ENCODE measurements at regions not wholly inside any gene's neighbourhood (a gene's known extent, or its start where the extent isn't known, plus 50 kb on each side); places are given as distances from the start of the nearest gene placed in this dataset.

GRCh38 chr11:95563859-95564258 is 225.7 kb downstream of the FAM76B start:
- no peak overlapping the region for H3K9ac ChIP-seq
- DNase-seq = no peak
- H3K27ac ChIP-seq (ENCODE audit: low read depth in 2 of 2, low read length in 1 of 2) = no peak overlapping the region
- no peaks in the 10 kb centered on the region for H3K9me3 ChIP-seq
- H3K27me3 ChIP-seq (ENCODE audit: insufficient read depth) = no peaks in the 10 kb centered on the region
- H3K4me3 ChIP-seq (ENCODE audit: low read depth in 2 of 2, low read length in 1 of 2) = no peak overlapping the region
- no peaks in the 10 kb centered on the region for H3K36me3 ChIP-seq (replicated peaks in 1 of 2; ENCODE audit: control insufficient read depth in 1 of 2, insufficient read depth in 2 of 2, low read length in 1 of 2)
- H2AFZ ChIP-seq (ENCODE audit: low read depth) = no peak overlapping the region
- H4K20me1 ChIP-seq (ENCODE audit: insufficient read depth) = no peaks in the 10 kb centered on the region
- no peak overlapping the region for H3K4me2 ChIP-seq
- 8% methylated on average over 2 of the region's 2 CpGs for WGBS (ENCODE audit: low lambda C conversion rate)
- peaks cover 4% of the 10 kb centered on the region in 2 experiments; a peak in 3 of 4 replicates for H3K4me1 ChIP-seq (ENCODE audit: control insufficient read depth in 1 of 2, insufficient read depth in 2 of 2, low read depth in 1 of 2, low read length in 1 of 2)
- H3F3A ChIP-seq (replicated peaks; ENCODE audit: insufficient read depth) = no peaks in the 10 kb centered on the region
- H3K9me2 ChIP-seq = no peaks in the 10 kb centered on the region
- CTCF ChIA-PET = interaction anchor here (1.1 to 1.6 kb wide), 3 partner anchors 12 to 51 kb away, joined by 3 to 4 read pairs (median 3); no protein-coding TSS in a partner anchor
- POLR2A ChIA-PET = no interaction called here
- H3K79me2 ChIP-seq (ENCODE audit: insufficient read depth) = no peaks in the 10 kb centered on the region
- TF ChIP-seq ZBTB33 (IDR thresholded peaks at IDR 0.05; ENCODE audit: borderline replicate concordance, low read depth) (no peak), FOXJ3 (CRISPR knock-in tag; IDR thresholded peaks at IDR 0.05) (no peak), TAF1 (IDR thresholded peaks at IDR 0.05; ENCODE audit: borderline replicate concordance, low read depth, low read length) (no peak), TEAD4 (IDR thresholded peaks at IDR 0.05; ENCODE audit: borderline replicate concordance, insufficient read depth) (no peak), RAD21 (IDR thresholded peaks at IDR 0.05; ENCODE audit: low read length) (no peak), NFIC (IDR thresholded peaks at IDR 0.05; ENCODE audit: borderline replicate concordance) (no peak), SIN3A (IDR thresholded peaks at IDR 0.05; ENCODE audit: borderline replicate concordance, low read depth, low read length) (no peak), PBX3 (IDR thresholded peaks at IDR 0.05) (no peak), JUND (IDR thresholded peaks at IDR 0.05) (no peak), REST (IDR thresholded peaks at IDR 0.05; ENCODE audit: low read depth, low read length) (no peak), FOSL2 (IDR thresholded peaks at IDR 0.05; ENCODE audit: borderline replicate concordance, low read depth) (no peak), EP300 (IDR thresholded peaks at IDR 0.05; ENCODE audit: borderline replicate concordance in 1 of 2, low read depth in 1 of 2, low read length in 1 of 2) (no peak), MXI1 (IDR thresholded peaks at IDR 0.05; ENCODE audit: low read depth, low read length) (no peak), RFX5 (IDR thresholded peaks at IDR 0.05; ENCODE audit: low read length) (no peak), MAX (IDR thresholded peaks at IDR 0.05; ENCODE audit: low read depth) (no peak)
